Endothelial cell (in vitro differentiated cells): ENCODE measurements at regions not wholly inside any gene's neighbourhood (a gene's known extent, or its start where the extent isn't known, plus 50 kb on each side); places are given as distances from the start of the nearest gene placed in this dataset.
"Not testable (repeated sequence)": the region's sequence is repeated elsewhere in the genome, so short reads cannot be mapped to it uniquely, and the experiment has no call there.

Source experiments
- DNase-seq: peaks from one replicate; pipeline ENCODE4 v3.0.0; 2021; ENCODE audit warnings: low spot score
- H3K27ac Mint-ChIP-seq: one replicate; pipeline ENCODE4 v1.8.0; 2021; ENCODE audit warnings: mixed read lengths, inconsistent platforms; ENCODE audit not compliant: unreplicated experiment
- H3K27me3 Mint-ChIP-seq: one replicate; pipeline ENCODE4 v1.8.0; 2021; ENCODE audit warnings: mild to moderate bottlenecking, moderate library complexity, mixed read lengths, inconsistent platforms; ENCODE audit not compliant: unreplicated experiment
- H3K36me3 Mint-ChIP-seq: one replicate; pipeline ENCODE4 v1.8.0; 2021; ENCODE audit warnings: mild to moderate bottlenecking, low read depth, mixed read lengths, inconsistent platforms; ENCODE audit not compliant: unreplicated experiment
- H3K4me1 Mint-ChIP-seq: one replicate; pipeline ENCODE4 v1.8.0; 2021; ENCODE audit warnings: mild to moderate bottlenecking, mixed read lengths, inconsistent platforms; ENCODE audit not compliant: unreplicated experiment
- H3K4me3 Mint-ChIP-seq: one replicate; pipeline ENCODE4 v1.8.0; 2021; ENCODE audit warnings: mild to moderate bottlenecking, mixed read lengths, inconsistent platforms; ENCODE audit not compliant: unreplicated experiment
- H3K9me3 Mint-ChIP-seq: one replicate; pipeline ENCODE4 v1.8.0; 2021; ENCODE audit warnings: mixed read lengths, inconsistent platforms; ENCODE audit not compliant: unreplicated experiment
- CTCF ChIP-seq: fragments of 200-600 bp; sonication (generic); IDR thresholded peaks from one replicate; pipeline ENCODE4 v1.5.0; 2021; ENCODE audit warnings: antibody characterized with exemption; ENCODE audit not compliant: unreplicated experiment

GRCh38 chr7:20083781-20084180 lies 133.4 kb downstream of the MACC1 start:
- no peak overlapping the region for H3K27ac Mint-ChIP-seq
- no peak for TF ChIP-seq CTCF
- H3K27me3 Mint-ChIP-seq: peaks cover 2% of the 10 kb centered on the region
- DNase-seq: no peak
- no peaks in the 10 kb centered on the region for H3K9me3 Mint-ChIP-seq
- H3K36me3 Mint-ChIP-seq: no peaks in the 10 kb centered on the region
- no peak overlapping the region for H3K4me3 Mint-ChIP-seq
- no peaks in the 10 kb centered on the region for H3K4me1 Mint-ChIP-seq

DNA sequence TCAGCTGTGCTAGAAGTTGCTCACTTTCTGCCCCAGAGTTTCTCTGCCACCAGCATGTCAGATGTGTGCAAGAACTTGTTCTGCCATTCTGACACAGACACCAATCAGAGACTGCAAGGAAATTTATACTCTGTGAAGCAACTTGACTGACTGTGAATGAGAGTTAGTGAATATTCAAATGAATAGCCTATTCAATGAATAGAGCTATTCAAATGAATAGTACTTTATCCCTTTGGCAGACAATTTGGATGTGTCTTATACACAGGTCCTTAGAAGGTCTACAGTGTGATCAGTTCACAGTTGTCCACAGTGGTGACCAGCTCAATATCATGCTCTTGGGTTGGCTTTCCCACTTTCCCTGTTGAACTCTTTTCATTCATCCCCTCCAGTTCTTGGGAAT lies 138.1 kb downstream of the MACC1 start:
- Mint-ChIP-seq H3K4me1 (no peaks in the 10 kb centered on the region), H3K27me3 (peaks cover 2% of the 10 kb centered on the region), H3K4me3 (no peak overlapping the region), H3K36me3 (no peaks in the 10 kb centered on the region), H3K9me3 (no peaks in the 10 kb centered on the region), H3K27ac (no peak overlapping the region)
- no peak for DNase-seq
- no peak for TF ChIP-seq CTCF

GRCh38 chr7:20076835-20077234 lies 140.3 kb downstream of the MACC1 start:
- Mint-ChIP-seq H3K27ac (no peak overlapping the region), H3K27me3 (no peaks in the 10 kb centered on the region), H3K36me3 (no peaks in the 10 kb centered on the region), H3K4me3 (no peak overlapping the region), H3K4me1 (no peaks in the 10 kb centered on the region), H3K9me3 (no peaks in the 10 kb centered on the region)
- no peak for TF ChIP-seq CTCF
- no peak for DNase-seq

DNA sequence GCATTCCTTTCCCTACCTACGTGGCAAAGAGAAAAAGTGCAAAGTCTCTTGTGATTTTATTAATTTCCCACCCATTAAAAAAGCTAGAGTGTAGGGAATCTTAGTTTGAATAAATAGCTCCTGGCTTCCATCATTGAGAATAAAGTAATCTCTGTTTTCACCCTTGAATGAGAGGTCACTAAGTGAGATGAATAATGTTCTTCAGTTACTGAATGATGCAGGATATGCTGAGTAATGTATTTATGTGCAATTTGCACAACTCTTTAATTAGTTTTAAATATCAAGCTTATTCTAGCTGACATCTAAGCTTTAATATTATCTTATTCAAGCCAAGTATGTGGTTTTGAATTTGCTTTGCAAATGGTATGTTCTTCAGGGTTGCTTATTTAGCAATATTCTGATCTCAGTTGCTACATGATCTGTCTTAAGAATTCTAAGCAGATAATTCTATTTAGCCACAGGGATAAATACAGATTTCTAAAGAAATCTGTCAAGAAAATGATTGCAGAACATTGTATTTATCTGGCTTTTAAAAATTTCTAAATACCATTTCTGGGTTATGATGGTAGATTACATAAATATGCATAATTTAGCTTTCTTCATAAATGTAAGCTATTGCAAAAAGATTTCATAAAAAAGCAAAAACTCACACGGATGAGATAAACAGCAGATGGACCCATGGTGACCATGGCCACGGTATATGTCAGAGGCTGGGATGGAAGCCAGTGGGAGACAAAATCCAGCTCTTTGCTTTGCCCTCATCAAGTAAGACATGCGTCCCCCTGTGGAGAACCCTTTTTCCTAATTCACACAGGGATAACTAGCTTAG lies 141.0 kb downstream of the MACC1 start:
- no peak overlapping the region for H3K4me3 Mint-ChIP-seq
- H3K27me3 Mint-ChIP-seq: no peaks in the 10 kb centered on the region
- no peak for TF ChIP-seq CTCF
- no peaks in the 10 kb centered on the region for H3K4me1 Mint-ChIP-seq
- H3K27ac Mint-ChIP-seq: no peak overlapping the region
- H3K9me3 Mint-ChIP-seq: no peaks in the 10 kb centered on the region
- no peaks in the 10 kb centered on the region for H3K36me3 Mint-ChIP-seq
- DNase-seq: no peak

- DNase-seq: no peak
- Mint-ChIP-seq H3K4me3 (no peak overlapping the region), H3K36me3 (no peaks in the 10 kb centered on the region), H3K9me3 (no peaks in the 10 kb centered on the region), H3K27me3 (no peaks in the 10 kb centered on the region), H3K27ac (no peak overlapping the region), H3K4me1 (no peaks in the 10 kb centered on the region)
- no peak for TF ChIP-seq CTCF
Observed at GRCh38 chr7:20075440-20075839, 141.7 kb downstream of the MACC1 start.

DNA sequence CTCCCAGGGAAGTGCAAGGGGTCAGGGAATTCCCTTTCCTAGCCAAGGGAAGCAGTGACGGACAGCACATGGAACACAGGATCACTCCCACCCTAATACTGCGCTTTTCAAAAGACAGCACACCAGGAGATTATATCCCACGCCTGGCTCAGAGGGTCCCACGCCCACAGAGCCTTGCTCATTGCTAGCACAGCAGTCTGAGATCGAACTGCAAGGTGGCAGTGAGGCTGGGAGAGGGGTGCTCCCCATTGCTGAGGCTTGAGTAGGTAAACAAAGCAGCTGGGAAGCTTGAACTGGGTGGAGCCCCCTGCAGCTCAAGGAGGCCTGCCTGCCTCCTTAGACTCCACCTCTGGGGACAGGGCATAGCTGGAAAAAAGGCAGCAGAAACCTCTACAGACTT lies 149.2 kb downstream of the MACC1 start:
- H3K36me3 Mint-ChIP-seq, H3K9me3 Mint-ChIP-seq, DNase-seq, H3K4me1 Mint-ChIP-seq, H3K4me3 Mint-ChIP-seq, H3K27me3 Mint-ChIP-seq, H3K27ac Mint-ChIP-seq: not testable (repeated sequence)
